Activated T-helper 17 cell treated with anti-CD3 and anti-CD28 coated beads, Interleukin-2, amount 50 U/mL, for 72 hours (primary cell): ENCODE measurements at regions not wholly inside any gene's neighbourhood (a gene's known extent, or its start where the extent isn't known, plus 50 kb on each side); places are given as distances from the start of the nearest gene placed in this dataset.
"Not testable (repeated sequence)": the region's sequence is repeated elsewhere in the genome, so short reads cannot be mapped to it uniquely, and the experiment has no call there.

ENCODE experiments used
- ATAC-seq: fragments of 150-1000 bp; cut with Tn5 transposase; replicated peaks from 2 replicates; pipeline ENCODE4 v1.10.0; 2021; ENCODE audit warnings: mild to moderate bottlenecking, moderate library complexity
- H3K27ac Mint-ChIP-seq: one replicate; pipeline ENCODE4 v1.8.0; 2022; ENCODE audit warnings: mixed read lengths
- H3K27me3 Mint-ChIP-seq: one replicate; pipeline ENCODE4 v1.8.0; 2022; ENCODE audit warnings: mixed read lengths
- H3K36me3 Mint-ChIP-seq: one replicate; pipeline ENCODE4 v1.8.0; 2022; ENCODE audit warnings: low read depth, mild to moderate bottlenecking, mixed read lengths
- H3K4me1 Mint-ChIP-seq: one replicate; pipeline ENCODE4 v1.8.0; 2022; ENCODE audit warnings: mixed read lengths
- H3K4me3 Mint-ChIP-seq: one replicate; pipeline ENCODE4 v1.8.0; 2022; ENCODE audit warnings: mild to moderate bottlenecking, mixed read lengths
- H3K9me3 Mint-ChIP-seq: one replicate; pipeline ENCODE4 v1.8.0; 2022; ENCODE audit warnings: mixed read lengths

GRCh38 chr17:26881195-26881594, 412.7 kb upstream of the WSB1 start:
- H3K36me3 Mint-ChIP-seq, H3K9me3 Mint-ChIP-seq, H3K4me1 Mint-ChIP-seq, H3K27me3 Mint-ChIP-seq, H3K27ac Mint-ChIP-seq, H3K4me3 Mint-ChIP-seq: not testable (repeated sequence)
- peak; percentile 15 for ATAC-seq

DNA sequence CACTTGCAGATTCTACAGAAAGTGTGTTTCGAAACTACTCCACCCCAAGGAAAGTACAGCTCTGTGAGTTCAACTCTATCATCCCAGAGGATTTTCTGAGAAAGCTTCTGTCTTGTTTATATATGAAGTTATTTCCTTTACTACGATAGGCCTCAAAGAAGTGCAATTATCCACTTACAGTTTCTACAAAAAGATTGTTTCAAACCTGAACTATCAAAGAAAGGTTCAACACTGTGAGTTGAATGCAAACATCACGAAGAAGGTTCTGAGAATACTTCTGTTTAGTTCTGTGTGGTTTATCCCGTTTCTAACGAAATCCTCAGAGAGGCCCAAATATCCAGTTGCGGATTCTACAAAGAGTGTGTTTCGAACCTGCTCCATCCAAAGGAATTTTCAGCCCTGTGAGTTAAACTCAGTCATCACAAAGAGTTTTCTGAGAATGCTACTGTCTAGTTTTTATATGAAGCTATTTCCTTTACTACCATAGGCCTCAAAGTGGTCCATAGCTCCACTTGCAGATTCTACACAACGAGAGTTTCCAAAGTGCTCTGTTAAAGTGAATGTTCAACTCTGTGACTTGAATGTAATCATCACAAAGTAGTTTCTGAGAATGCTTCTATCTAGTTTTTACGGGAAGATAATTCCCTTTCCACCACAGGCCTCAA, 411.7 kb upstream of the WSB1 start:
- not testable (repeated sequence) for H3K4me3 Mint-ChIP-seq, H3K4me1 Mint-ChIP-seq, H3K27me3 Mint-ChIP-seq, H3K9me3 Mint-ChIP-seq, H3K36me3 Mint-ChIP-seq, H3K27ac Mint-ChIP-seq
- ATAC-seq: peak; percentile 52

DNA sequence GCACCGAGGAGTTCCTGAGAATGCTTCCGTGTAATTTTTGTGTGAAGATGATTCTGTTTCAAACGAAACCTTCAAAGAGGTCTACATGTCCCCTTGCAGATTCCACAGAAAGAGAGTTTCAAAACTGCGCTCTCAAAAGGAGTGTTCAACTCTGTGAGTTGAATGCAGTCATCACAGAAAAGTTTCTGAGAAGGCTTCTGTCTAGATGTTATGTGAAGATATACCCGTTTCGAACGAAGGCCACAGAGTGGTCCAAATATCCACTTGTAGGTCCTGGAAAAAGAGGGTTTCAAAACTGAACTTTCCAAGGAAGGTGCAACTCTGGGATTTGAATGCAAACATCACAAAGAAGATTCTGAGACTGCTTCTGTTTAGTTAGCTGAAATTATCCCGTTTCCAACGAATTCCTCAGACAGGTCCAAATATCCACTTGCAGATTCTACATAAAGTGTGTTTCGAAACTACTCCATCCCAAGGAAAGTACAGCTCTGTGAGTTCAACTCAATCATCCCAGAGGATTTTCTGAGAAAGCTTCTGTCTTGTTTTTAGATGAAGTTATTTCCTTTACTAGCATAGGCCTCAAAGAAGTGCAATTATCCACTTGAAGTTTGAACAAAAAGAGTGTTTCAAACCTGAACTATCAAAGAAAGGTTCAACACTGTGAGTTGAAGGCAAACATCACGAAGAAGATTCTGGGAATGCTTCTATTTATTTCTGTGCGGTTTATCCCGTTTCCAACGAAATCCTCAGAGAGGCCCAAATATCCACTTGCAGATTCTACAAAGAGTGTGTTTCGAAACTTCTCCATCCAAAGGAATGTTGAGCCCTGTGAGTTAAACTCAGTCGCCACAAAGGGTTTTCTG, 409.8 kb upstream of the WSB1 start:
- H3K4me3 Mint-ChIP-seq, H3K27ac Mint-ChIP-seq, H3K4me1 Mint-ChIP-seq, H3K27me3 Mint-ChIP-seq, H3K9me3 Mint-ChIP-seq, H3K36me3 Mint-ChIP-seq: not testable (repeated sequence)
- ATAC-seq: peak; percentile 46

GRCh38 chr17:26884741-26885059, 409.2 kb upstream of the WSB1 start:
- H3K4me1 Mint-ChIP-seq, H3K27me3 Mint-ChIP-seq, H3K36me3 Mint-ChIP-seq, H3K27ac Mint-ChIP-seq, H3K4me3 Mint-ChIP-seq, H3K9me3 Mint-ChIP-seq: not testable (repeated sequence)
- ATAC-seq: peak; percentile 23

DNA sequence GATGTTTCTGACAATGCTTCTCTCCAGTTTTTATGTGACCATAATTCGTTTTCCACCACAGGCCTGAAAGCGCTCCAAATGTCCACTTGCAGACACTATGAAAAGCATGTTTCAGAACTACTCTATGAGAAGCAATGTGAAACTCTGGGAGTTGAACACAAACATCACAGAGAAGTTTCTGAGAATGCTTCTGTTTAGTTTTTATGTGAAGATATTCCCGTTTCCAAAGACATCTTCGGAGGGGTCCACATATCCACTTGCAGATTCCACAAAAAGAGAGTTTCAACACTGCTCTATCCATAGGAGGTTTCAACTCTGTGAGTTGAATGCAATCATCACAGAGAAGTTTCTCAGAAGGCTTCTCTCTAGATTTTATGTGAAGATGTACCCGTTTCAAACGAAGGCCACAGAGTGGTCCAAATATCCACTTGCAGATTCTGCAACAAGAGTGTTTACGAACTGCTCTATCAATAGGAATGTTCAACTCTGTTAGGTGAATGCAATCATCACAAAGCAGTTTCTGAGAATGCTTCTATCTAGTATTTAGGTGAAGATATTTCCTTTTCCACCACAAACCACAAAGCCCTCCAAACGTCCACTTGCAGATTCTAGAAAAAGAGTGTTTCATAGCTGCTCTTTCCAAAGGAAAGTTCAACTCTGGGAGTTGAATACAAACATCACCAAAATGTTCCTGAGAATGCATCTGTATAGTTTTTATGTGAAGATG, 408.5 kb upstream of the WSB1 start:
- H3K36me3 Mint-ChIP-seq, H3K9me3 Mint-ChIP-seq, H3K27me3 Mint-ChIP-seq, H3K4me3 Mint-ChIP-seq, H3K27ac Mint-ChIP-seq, H3K4me1 Mint-ChIP-seq: not testable (repeated sequence)
- ATAC-seq: peak; percentile 34
